Common myeloid progenitor, CD34-positive (primary cell): ENCODE measurements at regions not wholly inside any gene's neighbourhood (a gene's known extent, or its start where the extent isn't known, plus 50 kb on each side); places are given as distances from the start of the nearest gene placed in this dataset.

Source experiments
- CTCF ChIA-PET: fragments of 350-600 bp; sonication (Branson Sonifier 250); formaldehyde crosslinking; loops from one replicate; lab custom pipeline; 2021; ENCODE audit warnings: antibody characterized with exemption; lab: Charles Lee
- POLR2A ChIA-PET: fragments of 350-600 bp; sonication (Branson Sonifier 250); formaldehyde crosslinking; loops from one replicate; lab custom pipeline; 2021; ENCODE audit warnings: antibody characterized with exemption; lab: Charles Lee
- DNase-seq, 3 donors: peaks; one replicate each; pipeline versions ENCODE4 v3.0.0 to v3.0.0-alpha.2; 2013
- H3K27ac ChIP-seq, 2 experiments: 1 replicate in 1 of 2; 2 replicates in 1 of 2; pipeline ENCODE4 v1.7.0; 2013; ENCODE audit warnings: inconsistent platforms in 2 of 2, low read length in 2 of 2, mild to moderate bottlenecking in 2 of 2, low read depth in 1 of 2, moderate library complexity in 1 of 2; ENCODE audit not compliant: severe bottlenecking in 2 of 2, insufficient read depth in 1 of 2, poor library complexity in 1 of 2
- H3K27me3 ChIP-seq, 5 experiments: replicated peaks in 2 of 5; 1 replicate in 3 of 5; 2 replicates in 2 of 5; pipeline versions ENCODE4 v1.6.1 to v1.7.0; 2013; ENCODE audit warnings: low read length in 4 of 5, mild to moderate bottlenecking in 2 of 5, moderate library complexity in 2 of 5, inconsistent platforms in 1 of 5; ENCODE audit not compliant: insufficient read depth in 5 of 5, control insufficient read depth in 4 of 5
- H3K36me3 ChIP-seq, 4 experiments: 1 replicate in 2 of 4; 2 replicates in 2 of 4; pipeline versions ENCODE4 v1.6.1 to v1.7.0; 2013; ENCODE audit warnings: low read length in 3 of 4, control low read depth in 1 of 4, mild to moderate bottlenecking in 1 of 4; ENCODE audit not compliant: control insufficient read depth in 4 of 4, insufficient read depth in 4 of 4
- H3K4me1 ChIP-seq, 4 experiments: 1 replicate in 3 of 4; 2 replicates in 1 of 4; pipeline versions ENCODE4 v1.6.1 to v1.7.1; 2013; ENCODE audit warnings: low read length in 3 of 4, mild to moderate bottlenecking in 3 of 4, control low read depth in 1 of 4, inconsistent platforms in 1 of 4, moderate library complexity in 1 of 4; ENCODE audit not compliant: control insufficient read depth in 4 of 4, insufficient read depth in 4 of 4; ENCODE audit errors: control extremely low read depth in 1 of 4
- H3K4me3 ChIP-seq, 7 experiments: 1 replicate in 4 of 7; 2 replicates in 3 of 7; pipeline versions ENCODE4 v1.5.1 to v1.7.0; 2013; ENCODE audit warnings: mild to moderate bottlenecking in 7 of 7, low read length in 6 of 7, moderate library complexity in 6 of 7, inconsistent platforms in 2 of 7, low read depth in 2 of 7, control low read depth in 1 of 7; ENCODE audit not compliant: insufficient read depth in 4 of 7, control insufficient read depth in 1 of 7; ENCODE audit errors: extremely low read depth in 1 of 7
- H3K9me3 ChIP-seq, 5 experiments: 1 replicate in 4 of 5; 2 replicates in 1 of 5; pipeline versions ENCODE4 v1.6.1 to v1.7.1; 2013; ENCODE audit warnings: low read length in 4 of 5, mild to moderate bottlenecking in 2 of 5, inconsistent platforms in 1 of 5, low read depth in 1 of 5, moderate library complexity in 1 of 5; ENCODE audit not compliant: control insufficient read depth in 4 of 5, insufficient read depth in 2 of 5; ENCODE audit errors: control extremely low read depth in 1 of 5
- WGBS: methylation state at CpG from one replicate; pipeline ENCODE4 v1.1.5; 2013; ENCODE audit not compliant: insufficient coverage; 5-methylcytosine and 5-hydroxymethylcytosine counted together

GRCh38 chr2:60007671-60008070 is 545.8 kb downstream of the BCL11A start:
- no peak for DNase-seq

GRCh38 chr2:60003076-60003475 is 550.4 kb downstream of the BCL11A start:
- Histone ChIP-seq H3K27ac (no peak overlapping the region), H3K9me3 (no peaks in the 10 kb centered on the region)
- CTCF ChIA-PET: interaction anchor here (0.6 to 1.9 kb wide), 14 partner anchors 45 to 556 kb away, joined by 3 to 6 read pairs (median 3); no protein-coding TSS in a partner anchor

More at GRCh38 chr2:60007671-60008070, 545.8 kb downstream of the BCL11A start:
- ChIA-PET CTCF (no interaction called here), POLR2A (no interaction called here)
- H3K9me3 ChIP-seq: peaks cover 0 to 2% (median 0%) of the 10 kb centered on the region in 5 experiments
- no peak overlapping the region for H3K4me3 ChIP-seq
- H3K27ac ChIP-seq: no peak overlapping the region
- peaks cover 0 to 5% (median 0%) of the 10 kb centered on the region in 4 experiments for H3K4me1 ChIP-seq
- no peaks in the 10 kb centered on the region for H3K36me3 ChIP-seq
- WGBS: no CpG with 5 or more reads among the region's 2 CpGs
- H3K27me3 ChIP-seq: no peaks in the 10 kb centered on the region

GRCh38 chr2:60002183-60002867 is 551.1 kb downstream of the BCL11A start:
- ChIA-PET POLR2A (interaction anchor here (0.8 kb wide), 1 partner anchor 538 kb away, joined by 3 read pairs; no protein-coding TSS in a partner anchor), CTCF (interaction anchor here (0.7 to 1.9 kb wide), 20 partner anchors 10 to 548 kb away, joined by 3 to 6 read pairs (median 3); no protein-coding TSS in a partner anchor)
- peak; percentile 56 to 69 (median 64) for DNase-seq
- Histone ChIP-seq H3K4me1 (peaks cover 0 to 8% (median 0%) of the 10 kb centered on the region in 4 experiments), H3K36me3 (no peaks in the 10 kb centered on the region), H3K9me3 (no peaks in the 10 kb centered on the region), H3K27ac (no peak overlapping the region), H3K4me3 (peak overlapping the region in 1 of 7 experiments; percentile 27), H3K27me3 (no peaks in the 10 kb centered on the region)
- 33% methylated on average over 1 of the region's 3 CpGs for whole genome bisulfite sequencing

More at GRCh38 chr2:60003076-60003475, 550.4 kb downstream of the BCL11A start:
- POLR2A ChIA-PET: no interaction called here
- DNase-seq: no peak
- Histone ChIP-seq H3K4me3 (no peak overlapping the region), H3K4me1 (peaks cover 0 to 8% (median 0%) of the 10 kb centered on the region in 4 experiments), H3K36me3 (no peaks in the 10 kb centered on the region), H3K27me3 (no peaks in the 10 kb centered on the region)
- 100% methylated on average over 1 of the region's 2 CpGs for WGBS

- DNase-seq: no peak
- Histone ChIP-seq H3K4me1 (peaks cover 0 to 8% (median 0%) of the 10 kb centered on the region in 4 experiments), H3K36me3 (no peaks in the 10 kb centered on the region), H3K27me3 (no peaks in the 10 kb centered on the region), H3K27ac (no peak overlapping the region), H3K4me3 (no peak overlapping the region), H3K9me3 (no peaks in the 10 kb centered on the region)
- ChIA-PET CTCF (no interaction called here), POLR2A (no interaction called here)
Observed at GRCh38 chr2:60000686-60001085, 552.8 kb downstream of the BCL11A start.

DNA sequence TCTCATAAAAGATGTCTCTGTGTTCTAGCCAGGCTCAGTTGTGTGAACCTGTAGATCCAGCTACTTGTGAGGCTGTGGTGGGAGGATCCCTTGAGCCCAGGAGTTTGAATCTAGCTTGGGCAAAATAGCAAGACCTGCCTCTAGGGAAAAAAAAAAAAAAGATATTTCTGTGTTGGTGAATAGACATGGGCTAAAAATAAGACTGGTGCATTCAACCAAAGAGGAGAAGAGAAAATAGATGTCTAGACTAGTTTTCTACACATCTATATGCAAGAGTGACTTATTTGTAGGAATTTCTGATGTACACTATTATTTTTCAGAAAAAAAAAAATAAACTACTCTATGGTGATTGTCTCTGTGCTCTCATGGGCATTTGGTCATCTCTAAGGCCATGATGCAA is 555.1 kb downstream of the BCL11A start:
- no peak for DNase-seq
- Histone ChIP-seq H3K36me3 (no peaks in the 10 kb centered on the region), H3K4me3 (no peak overlapping the region), H3K27ac (no peak overlapping the region), H3K4me1 (peaks cover 0 to 8% (median 3%) of the 10 kb centered on the region in 4 experiments), H3K27me3 (no peaks in the 10 kb centered on the region), H3K9me3 (no peaks in the 10 kb centered on the region)
- ChIA-PET POLR2A (no interaction called here), CTCF (interaction anchor here (1.4 kb wide), 1 partner anchor 551 kb away, joined by 4 read pairs; no protein-coding TSS in a partner anchor)

GRCh38 chr2:59997371-59997770 is 556.1 kb downstream of the BCL11A start:
- DNase-seq: no peak
- Histone ChIP-seq H3K4me3 (no peak overlapping the region), H3K36me3 (no peaks in the 10 kb centered on the region), H3K27me3 (no peaks in the 10 kb centered on the region), H3K27ac (no peak overlapping the region), H3K4me1 (peaks cover 0 to 9% (median 1%) of the 10 kb centered on the region in 4 experiments), H3K9me3 (no peaks in the 10 kb centered on the region)
- no CpG with 5 or more reads among the region's 3 CpGs for WGBS
- ChIA-PET CTCF (interaction anchor here (1.4 kb wide), 1 partner anchor 552 kb away, joined by 4 read pairs; no protein-coding TSS in a partner anchor), POLR2A (interaction anchor here (0.6 kb wide), 1 partner anchor 17 kb away, joined by 5 read pairs; no protein-coding TSS in a partner anchor)

GRCh38 chr2:59996855-59997254 is 556.6 kb downstream of the BCL11A start:
- ChIA-PET POLR2A (interaction anchor here (0.6 kb wide), 1 partner anchor 17 kb away, joined by 5 read pairs; no protein-coding TSS in a partner anchor), CTCF (interaction anchor here (1.4 kb wide), 1 partner anchor 553 kb away, joined by 4 read pairs; no protein-coding TSS in a partner anchor)
- Histone ChIP-seq H3K27ac (no peak overlapping the region), H3K4me1 (peaks cover 0 to 9% (median 0%) of the 10 kb centered on the region in 4 experiments), H3K36me3 (no peaks in the 10 kb centered on the region), H3K9me3 (no peaks in the 10 kb centered on the region), H3K4me3 (no peak overlapping the region), H3K27me3 (no peaks in the 10 kb centered on the region)
- WGBS: no CpG with 5 or more reads among the region's 3 CpGs
- DNase-seq: no peak
